Heart left ventricle (tissue), 13 donors: ENCODE measurements at regions not wholly inside any gene's neighbourhood (a gene's known extent, or its start where the extent isn't known, plus 50 kb on each side); places are given as distances from the start of the nearest gene placed in this dataset.

Experiments
- CTCF ChIP-seq, 12 donors: fragments of 200-600 bp; sonication (generic) in 4 of 12; IDR thresholded peaks; one replicate each; pipeline versions ENCODE4 v1.5.0 to v1.8.0; 2018 to 2022; ENCODE audit warnings: antibody characterized with exemption in 12 of 12, mild to moderate bottlenecking in 5 of 12
- POLR2A ChIP-seq, 2 donors: fragments of 450-650 bp; IDR thresholded peaks; one replicate each; pipeline ENCODE4 v1.6.1; 2017; ENCODE audit warnings: antibody characterized with exemption in 2 of 2, mild to moderate bottlenecking in 2 of 2, moderate library complexity in 2 of 2
- donor health status: ischemic (EF 13 %, LVEDD 7.1; RV severe dilation, severe dysfunction).
- donor health status: DM: no; HTN: yes; CAD: no.
- donor health status: DM: no; HTN: no; CAD: no.
- donor health status: ischemic (EF 25% LVEDD 6.9; RV normal size, moderate dysfunction).
- donor health status: ischemic (EF 25% LVEDD 5.7; RV mildly dilated, moderate dysfunction).
- donor health status: ischemic (EF 35%, LVEDD 5.7; RV mildly dilated, moderate dysfunction).
- donor health status: nonischemic (EF 11% LVEDD 7.7; RV severe dilation, severe dysfunction).
- donor health status: DM: yes; HTN: yes; CAD: no.
- donor health status: PGD.
- donor health status: ischemic (EF 29% LVEDD 5.4; RV normal size, mild dysfunction).
- donor health status: nonischemic (EF 23%, LVEDD 6.1; RV moderate dilation, normal function).

GRCh38 chr6:53446151-53446550, 97.4 kb upstream of the ELOVL5 start:
- no peak for TF ChIP-seq CTCF (IDR thresholded peaks at IDR 0.05)
- TF ChIP-seq POLR2A (IDR thresholded peaks at IDR 0.05) = no peak
